Stomach (tissue), 4 donors: ENCODE measurements at regions not wholly inside any gene's neighbourhood (a gene's known extent, or its start where the extent isn't known, plus 50 kb on each side); places are given as distances from the start of the nearest gene placed in this dataset.

ENCODE experiments used
- POLR2A ChIP-seq, 4 donors: fragments of 450-650 bp; IDR thresholded peaks; one replicate each; pipeline ENCODE4 v1.6.1; 2016; ENCODE audit warnings: antibody characterized with exemption in 4 of 4, control low read depth in 2 of 4, mild to moderate bottlenecking in 1 of 4, moderate library complexity in 1 of 4
- POLR2AphosphoS5 ChIP-seq, 3 donors: sonication (generic); formaldehyde crosslinking; IDR thresholded peaks; one replicate each; pipeline ENCODE4 v1.6.1; 2016; ENCODE audit warnings: antibody characterized with exemption in 3 of 3
- TF ChIP-seq, protein P1 (sequence below), 7 experiments: fragments of 450-650 bp in 4 of 7; fragments of 200-600 bp in 3 of 7; sonication (generic) in 3 of 7; IDR thresholded peaks; one replicate each; pipeline ENCODE4 v1.5.1; 2016 to 2019; ENCODE audit warnings: antibody characterized with exemption in 7 of 7, control low read depth in 2 of 7, mild to moderate bottlenecking in 1 of 7

GRCh38 chr1:14362331-14362730, 236.2 kb upstream of the KAZN start:
- TF ChIP-seq, protein P1, sequence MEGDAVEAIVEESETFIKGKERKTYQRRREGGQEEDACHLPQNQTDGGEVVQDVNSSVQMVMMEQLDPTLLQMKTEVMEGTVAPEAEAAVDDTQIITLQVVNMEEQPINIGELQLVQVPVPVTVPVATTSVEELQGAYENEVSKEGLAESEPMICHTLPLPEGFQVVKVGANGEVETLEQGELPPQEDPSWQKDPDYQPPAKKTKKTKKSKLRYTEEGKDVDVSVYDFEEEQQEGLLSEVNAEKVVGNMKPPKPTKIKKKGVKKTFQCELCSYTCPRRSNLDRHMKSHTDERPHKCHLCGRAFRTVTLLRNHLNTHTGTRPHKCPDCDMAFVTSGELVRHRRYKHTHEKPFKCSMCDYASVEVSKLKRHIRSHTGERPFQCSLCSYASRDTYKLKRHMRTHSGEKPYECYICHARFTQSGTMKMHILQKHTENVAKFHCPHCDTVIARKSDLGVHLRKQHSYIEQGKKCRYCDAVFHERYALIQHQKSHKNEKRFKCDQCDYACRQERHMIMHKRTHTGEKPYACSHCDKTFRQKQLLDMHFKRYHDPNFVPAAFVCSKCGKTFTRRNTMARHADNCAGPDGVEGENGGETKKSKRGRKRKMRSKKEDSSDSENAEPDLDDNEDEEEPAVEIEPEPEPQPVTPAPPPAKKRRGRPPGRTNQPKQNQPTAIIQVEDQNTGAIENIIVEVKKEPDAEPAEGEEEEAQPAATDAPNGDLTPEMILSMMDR (IDR thresholded peaks at IDR 0.05), result no peak
- TF ChIP-seq POLR2A (IDR thresholded peaks at IDR 0.05), result no peak
- TF ChIP-seq POLR2AphosphoS5 (IDR thresholded peaks at IDR 0.05), result no peak
